HepG2 (cell line): ENCODE measurements at regions not wholly inside any gene's neighbourhood (a gene's known extent, or its start where the extent isn't known, plus 50 kb on each side); places are given as distances from the start of the nearest gene placed in this dataset.

Source experiments
- NONO ChIP-seq, 2 experiments: fragments of 450-650 bp in 1 of 2; sonication (generic) in 1 of 2; formaldehyde crosslinking in 1 of 2; IDR thresholded peaks in 1 of 2; conservative IDR thresholded peaks in 1 of 2; 2 replicates each; pipeline versions ENCODE4 v1.6.1 to v1.8.0; 2017 to 2022; ENCODE audit warnings: mild to moderate bottlenecking in 1 of 2, missing genetic modification reagents in 1 of 2, moderate library complexity in 1 of 2
- ZFX ChIP-seq: sonication (generic); formaldehyde crosslinking; IDR thresholded peaks from 2 replicates; pipeline ENCODE4 v1.4.0; 2020; ENCODE audit warnings: mild to moderate bottlenecking, low read depth, missing genetic modification reagents, moderate library complexity
- ZNF274 ChIP-seq: sonication (generic); formaldehyde crosslinking; IDR thresholded peaks from 2 replicates; pipeline ENCODE4 v1.5.1; 2020; ENCODE audit warnings: mild to moderate bottlenecking, missing genetic modification reagents

DNA sequence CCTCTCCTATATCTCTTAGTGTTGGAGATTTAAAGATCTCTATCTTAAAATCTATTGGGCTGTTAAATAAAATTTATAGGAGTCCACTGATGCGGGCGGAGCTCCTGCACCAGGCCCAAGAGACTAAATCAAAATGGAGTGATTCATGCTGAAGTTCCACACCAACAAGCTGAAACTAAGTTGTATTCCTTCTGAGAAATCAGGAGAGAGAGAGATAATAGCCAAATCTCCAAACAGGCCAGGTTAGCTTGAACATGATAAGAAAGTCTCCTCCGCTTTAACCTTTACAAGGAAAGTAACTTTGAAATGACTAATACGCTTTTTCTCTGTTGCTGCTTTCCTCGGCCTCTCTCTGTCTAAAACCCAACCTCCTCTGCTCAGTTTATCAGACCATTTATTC is 241.9 kb upstream of the NBEA start:
- no peak for TF ChIP-seq NONO (IDR thresholded peaks at IDR 0.05)
- TF ChIP-seq NONO (CRISPR knock-in tag; conservative IDR thresholded peaks at IDR 0.05): no peak
- TF ChIP-seq ZNF274: no peak
- no peak for TF ChIP-seq ZFX (CRISPR knock-in tag)
